Endothelial cell of umbilical vein (primary cell): ENCODE measurements at regions not wholly inside any gene's neighbourhood (a gene's known extent, or its start where the extent isn't known, plus 50 kb on each side); places are given as distances from the start of the nearest gene placed in this dataset.

Experiments used
- BruUV-seq: library from RNA; stranded (reverse); fragments of 400-500 nt; replicated peaks from 2 replicates; lab custom pipeline; 2021; lab: Mats Ljungman, UMichigan
- CTCF ChIA-PET: fragments of 300-600, 350-600 bp; sonication (Branson Sonifier 250); formaldehyde crosslinking; loops from one replicate; lab custom pipeline; 2021; ENCODE audit warnings: antibody characterized with exemption, inconsistent platforms; lab: Charles Lee
- POLR2A ChIA-PET: fragments of 300-600, 350-600 bp; sonication (Branson Sonifier 250); formaldehyde crosslinking; loops from one replicate; lab custom pipeline; 2021; ENCODE audit warnings: antibody characterized with exemption, inconsistent platforms; lab: Charles Lee
- DNase-seq: peaks from one replicate; pipeline ENCODE4 v3.0.0-alpha.2; 2011; ENCODE audit warnings: low read depth, low spot score
- FAIRE-seq: peaks from 2 replicates; lab custom pipeline; 2011; peaks lifted over from hg19 to GRCh38; lab: Jason Lieb, UNC
- H2AFZ ChIP-seq: 2 replicates; pipeline ENCODE4 v1.6.0; 2012; ENCODE audit warnings: low read depth, low read length, control low read depth, inconsistent platforms
- H3K27ac ChIP-seq: 2 replicates; pipeline ENCODE4 v1.5.1; 2011; ENCODE audit warnings: low read depth, mild to moderate bottlenecking, control low read depth, low read length, moderate library complexity; ENCODE audit not compliant: insufficient read depth
- H3K27me3 ChIP-seq, 2 experiments: 2 replicates each; pipeline versions ENCODE4 v1.6.0 to v1.6.1; 2011; ENCODE audit warnings: low read length in 2 of 2, mixed read lengths in 1 of 2; ENCODE audit not compliant: control insufficient read depth in 2 of 2, insufficient read depth in 2 of 2
- H3K36me3 ChIP-seq, 2 experiments: 2 replicates in 1 of 2; 3 replicates in 1 of 2; pipeline ENCODE4 v1.5.1; 2011; ENCODE audit warnings: low read length in 2 of 2, mild to moderate bottlenecking in 1 of 2, moderate library complexity in 1 of 2; ENCODE audit not compliant: control insufficient read depth in 2 of 2, insufficient read depth in 2 of 2; ENCODE audit errors: extremely low read depth in 1 of 2
- H3K4me1 ChIP-seq: 3 replicates; pipeline ENCODE4 v1.5.1; 2011; ENCODE audit warnings: mild to moderate bottlenecking, low read length; ENCODE audit not compliant: control insufficient read depth, insufficient read depth; ENCODE audit errors: extremely low read depth
- H3K4me2 ChIP-seq: 2 replicates; pipeline ENCODE4 v1.6.1; 2011; ENCODE audit warnings: low read length, control low read depth, mixed read lengths; ENCODE audit not compliant: insufficient read depth
- H3K4me3 ChIP-seq, 3 experiments: fragments of 200-600 bp in 1 of 3; sonication (generic), shearing (Covaris generic) in 1 of 3; replicated peaks in 1 of 3; 2 replicates each; pipeline ENCODE4 v1.5.1; 2011 to 2016; ENCODE audit warnings: control low read depth in 3 of 3, low read length in 3 of 3, mild to moderate bottlenecking in 2 of 3, inconsistent platforms in 1 of 3, low read depth in 1 of 3, moderate library complexity in 1 of 3; ENCODE audit not compliant: insufficient read depth in 1 of 3
- H3K79me2 ChIP-seq: 2 replicates; pipeline ENCODE4 v1.6.0; 2012; ENCODE audit warnings: low read length, inconsistent platforms; ENCODE audit not compliant: control insufficient read depth, insufficient read depth
- H3K9ac ChIP-seq: replicated peaks from 2 replicates; pipeline ENCODE3; 2011; ENCODE audit warnings: low read length, control low read depth; ENCODE audit not compliant: insufficient read depth; ENCODE audit errors: extremely low read depth
- H3K9me1 ChIP-seq: replicated peaks from 3 replicates; pipeline ENCODE4 v1.6.0; 2011; ENCODE audit warnings: mild to moderate bottlenecking, low read length; ENCODE audit not compliant: control insufficient read depth, insufficient read depth; ENCODE audit errors: extremely low read depth
- H3K9me3 ChIP-seq: replicated peaks from 2 replicates; pipeline ENCODE4 v1.5.1; 2012; ENCODE audit warnings: low read length, inconsistent platforms; ENCODE audit not compliant: control insufficient read depth, insufficient read depth
- H4K20me1 ChIP-seq: replicated peaks from 2 replicates; pipeline ENCODE3; 2011; ENCODE audit warnings: mild to moderate bottlenecking, low read length; ENCODE audit not compliant: control insufficient read depth, insufficient read depth; ENCODE audit errors: extremely low read depth
- CTCF ChIP-seq, 2 donors: IDR thresholded peaks; 1 replicate in 1 of 2; 2 replicates in 1 of 2; pipeline ENCODE4 v1.5.1; 2011; ENCODE audit warnings: low read length in 2 of 2, mild to moderate bottlenecking in 2 of 2, moderate library complexity in 2 of 2, control low read depth in 1 of 2, inconsistent platforms in 1 of 2, low read depth in 1 of 2; ENCODE audit not compliant: insufficient read depth in 1 of 2; ENCODE audit errors: extremely low read depth in 1 of 2
- EZH2 ChIP-seq: IDR thresholded peaks from 2 replicates; pipeline ENCODE4 v1.6.1; 2012; ENCODE audit warnings: borderline replicate concordance, low read depth, mild to moderate bottlenecking, moderate library complexity, low read length, inconsistent platforms; ENCODE audit not compliant: severe bottlenecking
- FOS ChIP-seq: IDR thresholded peaks from 2 replicates; pipeline ENCODE4 v1.6.1; 2011; ENCODE audit warnings: mild to moderate bottlenecking, low read length, moderate library complexity, borderline replicate concordance; ENCODE audit not compliant: insufficient read depth
- GATA2 ChIP-seq: IDR thresholded peaks from 2 replicates; pipeline ENCODE4 v1.7.0; 2011; ENCODE audit warnings: low read depth, mild to moderate bottlenecking, moderate library complexity, mixed read lengths, low read length; ENCODE audit not compliant: insufficient read length, insufficient read depth
- JUN ChIP-seq: IDR thresholded peaks from 2 replicates; pipeline ENCODE4 v1.6.1; 2011; ENCODE audit warnings: borderline replicate concordance, low read depth; ENCODE audit not compliant: insufficient read length, insufficient read depth
- MYC ChIP-seq: IDR thresholded peaks from one replicate; pipeline ENCODE4 v1.6.1; 2011; ENCODE audit warnings: mild to moderate bottlenecking, low read depth, low read length
- POLR2A ChIP-seq: IDR thresholded peaks from 2 replicates; pipeline ENCODE4 v1.6.1; 2012; ENCODE audit warnings: low read depth, mild to moderate bottlenecking, control low read depth, low read length
- POLR2AphosphoS5 ChIP-seq: IDR thresholded peaks from 2 replicates; pipeline ENCODE4 v1.6.1; 2012; ENCODE audit warnings: low read depth, mild to moderate bottlenecking, control low read depth, low read length, moderate library complexity; ENCODE audit not compliant: insufficient read depth
- dilution Hi-C: fragments of 300-500 bp; cut with MboI; formaldehyde crosslinking; loops from one replicate; pipeline ENCODE4 v1.15.0; 2019; ENCODE audit warnings: low sequenced_read_pairs; ENCODE audit not compliant: extremely low pct_ligation_motif_present
- intact Hi-C: fragments of 100-400 bp; cut with micrococcal nuclease; formaldehyde crosslinking; loops from one replicate; pipeline ENCODE4 v1.10.0; 2022
- TF ChIP-seq, protein P1 (sequence below): IDR thresholded peaks from 2 replicates; pipeline ENCODE4 v1.6.1; 2011; ENCODE audit not compliant: insufficient read depth, insufficient read length

DNA sequence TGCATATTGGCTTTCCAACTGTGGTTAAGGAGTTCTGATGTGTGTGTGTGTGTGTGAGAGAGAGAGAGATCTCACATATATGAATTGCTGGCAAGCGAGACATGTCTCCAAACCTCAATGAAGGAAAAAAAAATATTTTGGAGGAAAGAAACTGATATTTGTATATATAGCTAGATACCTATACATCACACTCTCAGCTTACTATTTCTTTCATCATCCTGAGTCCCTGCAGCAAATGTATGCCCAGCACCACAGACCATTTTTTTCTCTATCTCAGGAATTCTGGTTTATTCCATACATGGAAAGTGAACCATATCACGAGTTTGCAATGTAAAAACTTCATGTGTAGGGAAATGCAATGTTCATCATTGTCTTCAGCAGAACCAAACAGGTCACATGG lies 68.9 kb downstream of the MTERF1 start:
- DNase-seq (no peak), FAIRE-seq (no peak)
- Histone ChIP-seq H3K9ac (no peak overlapping the region), H3K4me1 (no peaks in the 10 kb centered on the region), H3K79me2 (no peaks in the 10 kb centered on the region), H4K20me1 (no peaks in the 10 kb centered on the region), H2AFZ (no peak overlapping the region), H3K9me3 (no peaks in the 10 kb centered on the region), H3K9me1 (no peaks in the 10 kb centered on the region), H3K36me3 (no peaks in the 10 kb centered on the region), H3K4me2 (no peak overlapping the region), H3K27me3 (peaks cover 0 to 2% of the 10 kb centered on the region in 2 experiments), H3K27ac (no peak overlapping the region), H3K4me3 (no peak overlapping the region)
- intact Hi-C loops: no loop called here
- dilution Hi-C loops: no loop called here
- ChIA-PET CTCF (interaction anchor here (2.2 kb wide), 1 partner anchor 19 kb away, joined by 8 read pairs; no protein-coding TSS in a partner anchor), POLR2A (no interaction called here)
- no peak for TF ChIP-seq MYC
- TF ChIP-seq GATA2: no peak
- TF ChIP-seq POLR2AphosphoS5: no peak
- TF ChIP-seq, protein P1, sequence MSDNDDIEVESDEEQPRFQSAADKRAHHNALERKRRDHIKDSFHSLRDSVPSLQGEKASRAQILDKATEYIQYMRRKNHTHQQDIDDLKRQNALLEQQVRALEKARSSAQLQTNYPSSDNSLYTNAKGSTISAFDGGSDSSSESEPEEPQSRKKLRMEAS: no peak
- TF ChIP-seq JUN: no peak
- no peak for TF ChIP-seq FOS
- no peak for TF ChIP-seq CTCF (IDR thresholded peaks at IDR 0.05; ENCODE audit: extremely low read depth in 1 of 2, insufficient read depth in 1 of 2, low read depth in 1 of 2, low read length in 2 of 2)
- TF ChIP-seq EZH2: no peak
- no peak for TF ChIP-seq POLR2A
- BruUV-seq: no TSS peak
